ENCODE measurements at regions not wholly inside any gene's neighbourhood (a gene's known extent, or its start where the extent isn't known, plus 50 kb on each side); places are given as distances from the start of the nearest gene placed in this dataset.
"Not testable (repeated sequence)": the region's sequence is repeated elsewhere in the genome, so short reads cannot be mapped to it uniquely, and the experiment has no call there.

- H3K9me3 Mint-ChIP-seq = peaks cover 8 to 28% (median 19%) of the 10 kb centered on the region in 6 donors
- no peak for DNase-seq
- H3K4me3 Mint-ChIP-seq = no peak overlapping the region
- no peak overlapping the region for H3K27ac Mint-ChIP-seq
- H3K36me3 Mint-ChIP-seq = no peaks in the 10 kb centered on the region
- no peaks in the 10 kb centered on the region for H3K4me1 Mint-ChIP-seq
- H3K27me3 Mint-ChIP-seq (ENCODE audit: low read depth in 3 of 3) = no peaks in the 10 kb centered on the region
Observed at GRCh38 chr7:86137343-86137742, 506.4 kb upstream of the GRM3 start.

DNA sequence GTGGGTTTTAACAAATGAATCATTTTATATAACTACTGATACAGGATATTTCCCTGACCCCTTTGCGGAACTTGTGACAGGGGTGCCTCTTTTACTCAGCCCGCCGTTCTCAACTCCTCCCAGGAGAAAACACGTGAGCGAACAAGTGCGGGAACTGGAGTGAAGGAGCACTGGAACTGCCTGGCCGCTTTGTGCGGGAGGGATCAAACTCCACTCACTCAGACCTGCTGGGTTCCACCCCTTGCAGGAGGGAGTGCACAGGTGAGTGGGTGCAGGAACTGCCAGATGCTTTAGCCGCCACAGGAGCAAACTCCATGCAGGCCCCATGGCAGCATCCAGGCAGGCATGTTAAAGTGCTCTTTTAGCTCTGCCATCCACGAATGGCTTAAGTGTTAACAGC lies 513.4 kb upstream of the GRM3 start:
- no peaks in the 10 kb centered on the region for H3K4me1 Mint-ChIP-seq
- no peak for DNase-seq

DNA sequence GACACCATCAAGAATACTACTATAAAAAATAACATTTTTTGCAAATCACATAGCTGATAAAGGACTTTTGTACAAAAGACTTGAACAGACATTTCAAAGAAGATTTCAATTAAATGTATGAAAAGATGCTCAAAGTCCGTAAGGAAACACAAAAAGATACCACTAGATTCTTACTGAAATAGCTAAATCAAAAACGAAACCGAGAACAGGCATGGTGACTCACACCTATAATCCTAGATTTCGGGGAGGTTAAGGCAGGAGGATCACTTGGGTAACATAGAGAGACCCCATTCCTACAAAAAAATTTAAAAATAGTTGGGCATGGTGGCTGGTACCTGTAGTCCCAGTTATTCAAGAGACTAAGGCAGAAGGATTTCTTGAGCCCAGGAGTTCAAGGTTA lies 520.2 kb upstream of the GRM3 start:
- Mint-ChIP-seq H3K9me3 (peaks cover 2 to 38% (median 28%) of the 10 kb centered on the region in 6 donors), H3K36me3 (peaks cover 0 to 3% (median 0%) of the 10 kb centered on the region in 3 donors), H3K4me1 (no peaks in the 10 kb centered on the region), H3K27me3 (ENCODE audit: low read depth in 3 of 3) (peaks cover 0 to 1% (median 0%) of the 10 kb centered on the region in 3 donors), H3K27ac (no peak overlapping the region), H3K4me3 (no peak overlapping the region)
- DNase-seq = no peak

More for the DNA sequence above, 513.4 kb upstream of the GRM3 start:
- Mint-ChIP-seq H3K27me3 (ENCODE audit: low read depth in 3 of 3) (no peaks in the 10 kb centered on the region), H3K9me3 (peaks cover 7 to 47% (median 31%) of the 10 kb centered on the region in 6 donors), H3K4me3 (no peak overlapping the region), H3K27ac (no peak overlapping the region), H3K36me3 (no peaks in the 10 kb centered on the region)

GRCh38 chr7:86094166-86094669 lies 549.5 kb upstream of the GRM3 start:
- DNase-seq = no peak
- Mint-ChIP-seq H3K27ac (no peak overlapping the region), H3K9me3 (peaks cover 10 to 47% (median 30%) of the 10 kb centered on the region in 6 donors), H3K4me3 (no peak overlapping the region), H3K36me3 (no peaks in the 10 kb centered on the region), H3K27me3 (ENCODE audit: low read depth in 3 of 3) (peaks cover 0 to 3% (median 0%) of the 10 kb centered on the region in 3 donors), H3K4me1 (no peaks in the 10 kb centered on the region)

GRCh38 chr7:86091369-86091768 lies 552.3 kb upstream of the GRM3 start:
- no peak for DNase-seq
- H3K4me3 Mint-ChIP-seq = no peak overlapping the region
- H3K4me1 Mint-ChIP-seq = no peaks in the 10 kb centered on the region
- H3K27ac Mint-ChIP-seq = no peak overlapping the region
- H3K9me3 Mint-ChIP-seq = peaks cover 7 to 54% (median 26%) of the 10 kb centered on the region in 6 donors
- H3K36me3 Mint-ChIP-seq = no peaks in the 10 kb centered on the region
- peaks cover 0 to 3% (median 0%) of the 10 kb centered on the region in 3 donors for H3K27me3 Mint-ChIP-seq (ENCODE audit: low read depth in 3 of 3)

DNA sequence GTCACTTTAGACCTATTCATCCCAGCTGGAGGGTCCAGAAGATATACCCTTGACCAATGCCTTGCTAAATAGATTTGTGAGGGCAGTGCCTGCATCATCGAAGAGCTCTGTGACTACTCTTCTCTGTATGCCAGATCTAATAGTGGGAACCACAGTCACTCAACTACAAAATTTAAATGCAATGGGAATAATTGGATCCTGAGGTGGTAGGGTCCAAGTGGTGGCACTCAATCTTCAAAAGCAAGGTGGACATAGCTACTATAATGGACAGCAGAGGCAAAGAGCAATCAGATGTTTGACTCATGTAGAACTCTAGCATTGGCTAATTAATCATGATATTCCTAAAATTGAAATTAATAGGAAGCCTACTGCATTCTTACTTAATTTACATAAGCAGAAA lies 554.3 kb upstream of the GRM3 start:
- no peaks in the 10 kb centered on the region for H3K36me3 Mint-ChIP-seq
- H3K4me1 Mint-ChIP-seq = no peaks in the 10 kb centered on the region
- DNase-seq = no peak
- H3K4me3 Mint-ChIP-seq = no peak overlapping the region
- H3K27me3 Mint-ChIP-seq (ENCODE audit: low read depth in 3 of 3) = peaks cover 0 to 3% (median 0%) of the 10 kb centered on the region in 3 donors
- H3K27ac Mint-ChIP-seq = no peak overlapping the region
- H3K9me3 Mint-ChIP-seq = peaks cover 4 to 56% (median 26%) of the 10 kb centered on the region in 6 donors

DNA sequence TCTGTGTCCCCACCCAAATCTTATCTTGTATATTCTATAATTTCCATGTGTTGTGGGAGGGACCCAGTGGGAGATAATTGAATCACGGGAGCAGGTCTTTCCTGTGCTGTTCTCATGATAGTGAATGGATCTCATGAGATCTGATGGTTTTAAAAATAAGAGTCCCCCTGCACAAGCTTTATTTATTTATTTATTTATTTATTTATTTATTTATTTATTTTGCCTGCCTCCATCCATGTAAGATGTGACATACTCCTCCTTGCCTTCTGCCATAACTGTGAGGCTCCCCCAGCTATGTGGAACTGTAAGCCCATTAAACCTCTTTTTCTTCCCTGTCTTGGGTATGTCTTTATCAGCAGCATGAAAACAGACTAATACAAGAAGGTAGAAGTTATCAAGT lies 579.1 kb upstream of the GRM3 start:
- not testable (repeated sequence) for H3K4me1 Mint-ChIP-seq; DNase-seq; H3K36me3 Mint-ChIP-seq; H3K4me3 Mint-ChIP-seq; H3K27me3 Mint-ChIP-seq (ENCODE audit: low read depth in 3 of 3); H3K27ac Mint-ChIP-seq
- H3K9me3 Mint-ChIP-seq = peaks cover 23 to 67% (median 34%) of the 10 kb centered on the region in 6 donors

- H3K4me1 Mint-ChIP-seq = no peaks in the 10 kb centered on the region
- peaks cover 24 to 81% (median 55%) of the 10 kb centered on the region in 6 donors for H3K9me3 Mint-ChIP-seq
- no peak overlapping the region for H3K27ac Mint-ChIP-seq
- H3K4me3 Mint-ChIP-seq = no peak overlapping the region
- peaks cover 0 to 3% (median 0%) of the 10 kb centered on the region in 3 donors for H3K27me3 Mint-ChIP-seq (ENCODE audit: low read depth in 3 of 3)
- peaks cover 0 to 8% (median 0%) of the 10 kb centered on the region in 3 donors for H3K36me3 Mint-ChIP-seq
- no peak for DNase-seq
Observed at GRCh38 chr7:86058649-86059048, 585.1 kb upstream of the GRM3 start.

- Mint-ChIP-seq H3K4me3 (no peak overlapping the region), H3K9me3 (peaks cover 11 to 50% (median 35%) of the 10 kb centered on the region in 6 donors), H3K27me3 (ENCODE audit: low read depth in 3 of 3) (peaks cover 0 to 3% (median 0%) of the 10 kb centered on the region in 3 donors), H3K36me3 (no peaks in the 10 kb centered on the region), H3K27ac (no peak overlapping the region), H3K4me1 (no peaks in the 10 kb centered on the region)
- DNase-seq = no peak
Observed at GRCh38 chr7:86050918-86051317, 592.8 kb upstream of the GRM3 start.

- no peak overlapping the region for H3K4me3 Mint-ChIP-seq
- H3K27ac Mint-ChIP-seq = no peak overlapping the region
- H3K27me3 Mint-ChIP-seq (ENCODE audit: low read depth in 3 of 3) = peaks cover 0 to 3% (median 0%) of the 10 kb centered on the region in 3 donors
- no peaks in the 10 kb centered on the region for H3K4me1 Mint-ChIP-seq
- no peak for DNase-seq
- H3K36me3 Mint-ChIP-seq = no peaks in the 10 kb centered on the region
- H3K9me3 Mint-ChIP-seq = peaks cover 14 to 40% (median 28%) of the 10 kb centered on the region in 6 donors
Observed at GRCh38 chr7:86049910-86050309, 593.8 kb upstream of the GRM3 start.

GRCh38 chr7:86045197-86045596 lies 598.5 kb upstream of the GRM3 start:
- H3K27me3 Mint-ChIP-seq (ENCODE audit: low read depth in 3 of 3); H3K27ac Mint-ChIP-seq; DNase-seq; H3K36me3 Mint-ChIP-seq; H3K4me3 Mint-ChIP-seq; H3K4me1 Mint-ChIP-seq: not testable (repeated sequence)
- peaks cover 11 to 55% (median 33%) of the 10 kb centered on the region in 6 donors for H3K9me3 Mint-ChIP-seq

- DNase-seq = no peak
- H3K4me1 Mint-ChIP-seq = no peaks in the 10 kb centered on the region
- no peak overlapping the region for H3K27ac Mint-ChIP-seq
- H3K27me3 Mint-ChIP-seq (ENCODE audit: low read depth in 3 of 3) = peaks cover 0 to 2% (median 0%) of the 10 kb centered on the region in 3 donors
- peaks cover 5 to 47% (median 29%) of the 10 kb centered on the region in 6 donors for H3K9me3 Mint-ChIP-seq
- H3K36me3 Mint-ChIP-seq = peaks cover 0 to 3% (median 0%) of the 10 kb centered on the region in 3 donors
- H3K4me3 Mint-ChIP-seq = no peak overlapping the region
Observed at GRCh38 chr7:86025807-86026206, 617.9 kb upstream of the GRM3 start.

DNA sequence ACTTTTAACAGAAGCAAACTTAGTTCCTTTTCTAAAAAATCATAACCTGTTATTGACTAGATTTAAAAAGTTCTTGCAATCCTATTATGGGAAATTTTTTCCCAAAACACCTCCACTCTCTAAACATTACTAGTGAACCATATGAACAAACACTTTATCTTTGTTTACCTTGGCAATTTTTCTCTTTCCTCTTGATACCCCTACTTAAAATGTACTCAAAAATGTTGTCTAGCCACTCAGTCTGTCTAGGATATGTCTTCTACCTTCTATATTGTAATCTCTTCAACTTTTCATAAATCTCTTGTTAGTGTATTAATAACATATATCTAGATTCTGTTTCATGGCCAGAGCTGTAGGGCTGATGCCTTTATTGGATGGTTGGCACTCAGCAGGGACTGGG lies 630.0 kb upstream of the GRM3 start:
- Mint-ChIP-seq H3K27ac (no peak overlapping the region), H3K36me3 (no peaks in the 10 kb centered on the region), H3K27me3 (ENCODE audit: low read depth in 3 of 3) (no peaks in the 10 kb centered on the region), H3K4me1 (no peaks in the 10 kb centered on the region), H3K9me3 (peaks cover 0 to 38% (median 8%) of the 10 kb centered on the region in 6 donors), H3K4me3 (no peak overlapping the region)
- DNase-seq = no peak

DNA sequence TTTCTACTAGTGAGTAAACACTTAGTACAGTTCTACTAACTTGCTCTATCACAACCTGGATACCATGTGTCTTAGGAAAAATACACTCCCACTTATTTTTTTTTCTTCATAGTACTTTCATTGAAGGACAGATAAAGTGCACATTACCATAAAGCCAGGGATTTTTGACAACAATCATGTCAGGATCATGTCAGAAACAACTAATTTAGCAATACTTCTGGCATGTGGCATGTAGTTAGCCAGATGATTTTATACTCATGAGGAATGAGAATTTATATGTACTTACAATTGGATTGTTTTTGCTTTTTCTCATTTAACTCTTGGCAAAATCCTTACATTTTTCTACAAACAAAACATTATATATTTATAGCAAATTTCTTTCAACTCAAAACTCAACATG lies 630.7 kb upstream of the GRM3 start:
- peaks cover 0 to 1% (median 0%) of the 10 kb centered on the region in 3 donors for H3K27me3 Mint-ChIP-seq (ENCODE audit: low read depth in 3 of 3)
- H3K27ac Mint-ChIP-seq = no peak overlapping the region
- H3K36me3 Mint-ChIP-seq = no peaks in the 10 kb centered on the region
- no peak overlapping the region for H3K4me3 Mint-ChIP-seq
- no peaks in the 10 kb centered on the region for H3K4me1 Mint-ChIP-seq
- no peak for DNase-seq
- H3K9me3 Mint-ChIP-seq = peaks cover 2 to 36% (median 10%) of the 10 kb centered on the region in 6 donors

DNA sequence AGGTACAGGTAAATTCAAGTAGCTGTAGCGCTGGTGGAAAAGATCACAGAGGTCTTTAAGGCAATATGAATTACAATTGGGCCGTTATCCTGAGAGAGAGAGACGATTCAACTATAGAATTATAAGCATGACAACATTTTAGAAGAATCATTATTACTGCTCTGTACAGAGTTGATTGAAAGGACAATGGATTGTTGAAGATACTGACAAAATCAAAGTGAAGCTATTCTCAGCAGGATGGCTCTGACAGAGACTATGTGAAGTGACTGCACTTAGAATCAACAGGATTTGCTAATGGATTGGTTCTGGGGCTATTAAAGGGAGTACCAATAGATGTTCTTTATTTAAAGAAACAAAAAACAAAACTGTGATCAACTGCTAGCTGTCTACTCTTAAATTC lies 634.8 kb upstream of the GRM3 start:
- peaks cover 8 to 45% (median 19%) of the 10 kb centered on the region in 6 donors for H3K9me3 Mint-ChIP-seq
- H3K27ac Mint-ChIP-seq = no peak overlapping the region
- no peak overlapping the region for H3K4me3 Mint-ChIP-seq
- H3K4me1 Mint-ChIP-seq = no peaks in the 10 kb centered on the region
- no peak for DNase-seq
- H3K36me3 Mint-ChIP-seq = peaks cover 0 to 4% (median 0%) of the 10 kb centered on the region in 3 donors
- peaks cover 0 to 3% (median 0%) of the 10 kb centered on the region in 3 donors for H3K27me3 Mint-ChIP-seq (ENCODE audit: low read depth in 3 of 3)

All from immature natural killer cell (primary cell).